ENCODE measurements at regions not wholly inside any gene's neighbourhood (a gene's known extent, or its start where the extent isn't known, plus 50 kb on each side); places are given as distances from the start of the nearest gene placed in this dataset.

DNA sequence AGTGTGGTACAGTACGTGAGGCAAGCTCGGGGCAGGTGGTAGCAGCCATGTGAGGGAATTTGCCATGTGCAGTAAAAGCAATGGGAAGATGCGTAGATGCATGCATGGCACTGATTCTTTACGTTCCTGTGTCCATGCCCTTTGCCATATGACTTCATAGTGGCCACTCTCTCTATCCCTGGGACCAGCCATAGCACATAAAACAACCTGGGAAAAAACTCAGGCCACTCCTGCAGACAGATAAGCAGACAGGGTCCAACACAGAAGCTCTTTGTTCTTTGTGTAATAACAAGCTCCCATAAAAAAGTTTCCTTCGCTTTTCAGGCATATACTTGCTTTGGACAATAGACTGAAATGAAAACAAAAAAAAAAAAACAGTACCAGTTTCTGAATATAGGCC lies 622.4 kb upstream of the POM121L12 start:
- POLR2A ChIA-PET, result no interaction called here
- no peaks in the 10 kb centered on the region for H3K36me3 ChIP-seq (ENCODE audit: control insufficient read depth in 2 of 2, insufficient read depth in 1 of 2, low read length in 2 of 2)
- no peaks in the 10 kb centered on the region for H3K4me1 ChIP-seq (ENCODE audit: control insufficient read depth, insufficient read depth, low read length)
- CTCF ChIA-PET, result no interaction called here
- no peak overlapping the region for H3K4me3 ChIP-seq (ENCODE audit: low read depth, low read length)
- TF ChIP-seq, protein P1, sequence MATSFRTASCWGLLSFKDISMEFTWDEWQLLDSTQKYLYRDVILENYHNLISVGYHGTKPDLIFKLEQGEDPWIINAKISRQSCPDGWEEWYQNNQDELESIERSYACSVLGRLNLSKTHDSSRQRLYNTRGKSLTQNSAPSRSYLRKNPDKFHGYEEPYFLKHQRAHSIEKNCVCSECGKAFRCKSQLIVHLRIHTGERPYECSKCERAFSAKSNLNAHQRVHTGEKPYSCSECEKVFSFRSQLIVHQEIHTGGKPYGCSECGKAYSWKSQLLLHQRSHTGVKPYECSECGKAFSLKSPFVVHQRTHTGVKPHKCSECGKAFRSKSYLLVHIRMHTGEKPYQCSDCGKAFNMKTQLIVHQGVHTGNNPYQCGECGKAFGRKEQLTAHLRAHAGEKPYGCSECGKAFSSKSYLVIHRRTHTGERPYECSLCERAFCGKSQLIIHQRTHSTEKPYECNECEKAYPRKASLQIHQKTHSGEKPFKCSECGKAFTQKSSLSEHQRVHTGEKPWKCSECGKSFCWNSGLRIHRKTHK (tag by site-specific recombination; IDR thresholded peaks at IDR 0.05), result no peak
- no peak for TF ChIP-seq SP2 (tag by site-specific recombination; IDR thresholded peaks at IDR 0.05)
- TF ChIP-seq ZBTB1 (tag by site-specific recombination; IDR thresholded peaks at IDR 0.05), result no peak
- TF ChIP-seq, protein P2, sequence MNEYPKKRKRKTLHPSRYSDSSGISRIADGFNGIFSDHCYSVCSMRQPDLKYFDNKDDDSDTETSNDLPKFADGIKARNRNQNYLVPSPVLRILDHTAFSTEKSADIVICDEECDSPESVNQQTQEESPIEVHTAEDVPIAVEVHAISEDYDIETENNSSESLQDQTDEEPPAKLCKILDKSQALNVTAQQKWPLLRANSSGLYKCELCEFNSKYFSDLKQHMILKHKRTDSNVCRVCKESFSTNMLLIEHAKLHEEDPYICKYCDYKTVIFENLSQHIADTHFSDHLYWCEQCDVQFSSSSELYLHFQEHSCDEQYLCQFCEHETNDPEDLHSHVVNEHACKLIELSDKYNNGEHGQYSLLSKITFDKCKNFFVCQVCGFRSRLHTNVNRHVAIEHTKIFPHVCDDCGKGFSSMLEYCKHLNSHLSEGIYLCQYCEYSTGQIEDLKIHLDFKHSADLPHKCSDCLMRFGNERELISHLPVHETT (tag by site-specific recombination; IDR thresholded peaks at IDR 0.05), result no peak
- TF ChIP-seq ZNF549 (tag by site-specific recombination; IDR thresholded peaks at IDR 0.05), result no peak
- no peak for TF ChIP-seq MZF1 (tag by site-specific recombination; IDR thresholded peaks at IDR 0.05; ENCODE audit: borderline replicate concordance)
- no peak for TF ChIP-seq BCL11B (tag by site-specific recombination; IDR thresholded peaks at IDR 0.05; ENCODE audit: low read depth)
- TF ChIP-seq ZNF394 (tag by site-specific recombination; IDR thresholded peaks at IDR 0.05; ENCODE audit: borderline replicate concordance), result no peak
- TF ChIP-seq, protein P3, sequence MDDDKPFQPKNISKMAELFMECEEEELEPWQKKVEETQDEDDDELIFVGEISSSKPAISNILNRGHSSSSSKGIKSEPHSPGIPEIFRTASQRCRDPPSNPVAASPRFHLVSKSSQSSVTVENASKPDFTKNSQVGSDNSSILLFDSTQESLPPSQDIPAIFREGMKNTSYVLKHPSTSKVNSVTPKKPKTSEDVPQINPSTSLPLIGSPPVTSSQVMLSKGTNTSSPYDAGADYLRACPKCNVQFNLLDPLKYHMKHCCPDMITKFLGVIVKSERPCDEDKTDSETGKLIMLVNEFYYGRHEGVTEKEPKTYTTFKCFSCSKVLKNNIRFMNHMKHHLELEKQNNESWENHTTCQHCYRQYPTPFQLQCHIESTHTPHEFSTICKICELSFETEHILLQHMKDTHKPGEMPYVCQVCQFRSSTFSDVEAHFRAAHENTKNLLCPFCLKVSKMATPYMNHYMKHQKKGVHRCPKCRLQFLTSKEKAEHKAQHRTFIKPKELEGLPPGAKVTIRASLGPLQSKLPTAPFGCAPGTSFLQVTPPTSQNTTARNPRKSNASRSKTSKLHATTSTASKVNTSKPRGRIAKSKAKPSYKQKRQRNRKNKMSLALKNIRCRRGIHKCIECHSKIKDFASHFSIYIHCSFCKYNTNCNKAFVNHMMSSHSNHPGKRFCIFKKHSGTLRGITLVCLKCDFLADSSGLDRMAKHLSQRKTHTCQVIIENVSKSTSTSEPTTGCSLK (tag by site-specific recombination; IDR thresholded peaks at IDR 0.05), result no peak
- TF ChIP-seq, protein P4, sequence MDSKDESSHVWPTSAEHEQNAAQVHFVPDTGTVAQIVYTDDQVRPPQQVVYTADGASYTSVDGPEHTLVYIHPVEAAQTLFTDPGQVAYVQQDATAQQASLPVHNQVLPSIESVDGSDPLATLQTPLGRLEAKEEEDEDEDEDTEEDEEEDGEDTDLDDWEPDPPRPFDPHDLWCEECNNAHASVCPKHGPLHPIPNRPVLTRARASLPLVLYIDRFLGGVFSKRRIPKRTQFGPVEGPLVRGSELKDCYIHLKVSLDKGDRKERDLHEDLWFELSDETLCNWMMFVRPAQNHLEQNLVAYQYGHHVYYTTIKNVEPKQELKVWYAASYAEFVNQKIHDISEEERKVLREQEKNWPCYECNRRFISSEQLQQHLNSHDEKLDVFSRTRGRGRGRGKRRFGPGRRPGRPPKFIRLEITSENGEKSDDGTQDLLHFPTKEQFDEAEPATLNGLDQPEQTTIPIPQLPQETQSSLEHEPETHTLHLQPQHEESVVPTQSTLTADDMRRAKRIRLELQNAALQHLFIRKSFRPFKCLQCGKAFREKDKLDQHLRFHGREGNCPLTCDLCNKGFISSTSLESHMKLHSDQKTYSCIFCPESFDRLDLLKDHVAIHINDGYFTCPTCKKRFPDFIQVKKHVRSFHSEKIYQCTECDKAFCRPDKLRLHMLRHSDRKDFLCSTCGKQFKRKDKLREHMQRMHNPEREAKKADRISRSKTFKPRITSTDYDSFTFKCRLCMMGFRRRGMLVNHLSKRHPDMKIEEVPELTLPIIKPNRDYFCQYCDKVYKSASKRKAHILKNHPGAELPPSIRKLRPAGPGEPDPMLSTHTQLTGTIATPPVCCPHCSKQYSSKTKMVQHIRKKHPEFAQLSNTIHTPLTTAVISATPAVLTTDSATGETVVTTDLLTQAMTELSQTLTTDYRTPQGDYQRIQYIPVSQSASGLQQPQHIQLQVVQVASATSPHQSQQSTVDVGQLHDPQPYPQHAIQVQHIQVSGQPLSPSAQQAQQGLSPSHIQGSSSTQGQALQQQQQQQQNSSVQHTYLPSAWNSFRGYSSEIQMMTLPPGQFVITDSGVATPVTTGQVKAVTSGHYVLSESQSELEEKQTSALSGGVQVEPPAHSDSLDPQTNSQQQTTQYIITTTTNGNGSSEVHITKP (tag by site-specific recombination; IDR thresholded peaks at IDR 0.05), result no peak
- no peak for TF ChIP-seq GLIS1 (tag by site-specific recombination; IDR thresholded peaks at IDR 0.05)
- TF ChIP-seq, protein P5, sequence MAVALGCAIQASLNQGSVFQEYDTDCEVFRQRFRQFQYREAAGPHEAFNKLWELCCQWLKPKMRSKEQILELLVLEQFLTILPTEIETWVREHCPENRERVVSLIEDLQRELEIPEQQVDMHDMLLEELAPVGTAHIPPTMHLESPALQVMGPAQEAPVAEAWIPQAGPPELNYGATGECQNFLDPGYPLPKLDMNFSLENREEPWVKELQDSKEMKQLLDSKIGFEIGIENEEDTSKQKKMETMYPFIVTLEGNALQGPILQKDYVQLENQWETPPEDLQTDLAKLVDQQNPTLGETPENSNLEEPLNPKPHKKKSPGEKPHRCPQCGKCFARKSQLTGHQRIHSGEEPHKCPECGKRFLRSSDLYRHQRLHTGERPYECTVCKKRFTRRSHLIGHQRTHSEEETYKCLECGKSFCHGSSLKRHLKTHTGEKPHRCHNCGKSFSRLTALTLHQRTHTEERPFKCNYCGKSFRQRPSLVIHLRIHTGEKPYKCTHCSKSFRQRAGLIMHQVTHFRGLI (tag by site-specific recombination; IDR thresholded peaks at IDR 0.05), result no peak
- no peak for TF ChIP-seq ZNF48 (tag by site-specific recombination; IDR thresholded peaks at IDR 0.05)
- no peak for TF ChIP-seq ZBTB20 (tag by site-specific recombination; IDR thresholded peaks at IDR 0.05)
- TF ChIP-seq KLF8 (tag by site-specific recombination; IDR thresholded peaks at IDR 0.05), result no peak
- no peak for TF ChIP-seq ZNF514 (tag by site-specific recombination; IDR thresholded peaks at IDR 0.05)
- no peak for TF ChIP-seq ZNF223 (tag by site-specific recombination; IDR thresholded peaks at IDR 0.05)
- H3K9me3 ChIP-seq (ENCODE audit: control insufficient read depth, insufficient read depth, low read depth, low read length), result no peaks in the 10 kb centered on the region
- H3K27ac ChIP-seq (ENCODE audit: extremely low read depth, low read depth, low read length), result no peak overlapping the region

All from HEK293 (cell line).